GM23338 (cell line): ENCODE measurements at regions not wholly inside any gene's neighbourhood (a gene's known extent, or its start where the extent isn't known, plus 50 kb on each side); places are given as distances from the start of the nearest gene placed in this dataset.

Experiments
- ATAC-seq: fragments of 200-7000 bp; cut with Tn5 transposase; 3 replicates; pipeline ENCODE4 v1.9.1; 2020
- DNase-seq: peaks from one replicate; pipeline ENCODE4 v3.0.0-alpha.2; 2015; ENCODE audit warnings: low spot score
- H2AFZ ChIP-seq: fragments of 200-600 bp; sonication (generic); 2 replicates; pipeline ENCODE4 v1.8.0; 2016; ENCODE audit warnings: antibody characterized with exemption, mild to moderate bottlenecking, moderate library complexity
- H3F3A ChIP-seq: fragments of 200-600 bp; sonication (generic); replicated peaks from 2 replicates; pipeline ENCODE4 v1.8.0; 2017; ENCODE audit warnings: antibody characterized with exemption, mixed run types, low read depth
- H3K27ac ChIP-seq: fragments of 200-600 bp; sonication (generic); 2 replicates; pipeline ENCODE4 v1.6.1; 2016; ENCODE audit warnings: low read depth
- H3K27me3 ChIP-seq: fragments of 200-600 bp; sonication (generic); 2 replicates; pipeline ENCODE4 v1.8.0; 2016; ENCODE audit warnings: mild to moderate bottlenecking, mixed run types, moderate library complexity; ENCODE audit not compliant: insufficient read depth
- H3K36me3 ChIP-seq: fragments of 200-600 bp; sonication (generic); 2 replicates; pipeline ENCODE4 v1.8.0; 2016; ENCODE audit warnings: mild to moderate bottlenecking; ENCODE audit not compliant: insufficient read depth
- H3K4me1 ChIP-seq: fragments of 200-600 bp; sonication (generic); 2 replicates; pipeline ENCODE4 v1.8.0; 2016; ENCODE audit warnings: mild to moderate bottlenecking, moderate library complexity; ENCODE audit not compliant: insufficient read depth
- H3K4me2 ChIP-seq: fragments of 200-600 bp; sonication (generic); 2 replicates; pipeline ENCODE4 v1.7.1; 2017; ENCODE audit warnings: mixed run types
- H3K4me3 ChIP-seq: fragments of 200-600 bp; sonication (generic); 2 replicates; pipeline ENCODE4 v1.6.1; 2016; ENCODE audit warnings: mixed run types
- H3K79me2 ChIP-seq: fragments of 200-600 bp; sonication (generic); replicated peaks from 2 replicates; pipeline ENCODE4 v1.8.0; 2017; ENCODE audit warnings: mild to moderate bottlenecking; ENCODE audit not compliant: insufficient read depth
- H3K9me2 ChIP-seq: fragments of 200-600 bp; sonication (generic); 2 replicates; pipeline ENCODE4 v1.8.0; 2017; ENCODE audit not compliant: insufficient read depth
- H4K20me1 ChIP-seq: fragments of 200-600 bp; sonication (generic); replicated peaks from 2 replicates; pipeline ENCODE4 v1.8.0; 2017; ENCODE audit warnings: mild to moderate bottlenecking; ENCODE audit not compliant: insufficient read depth
- H3K27ac Mint-ChIP-seq: 2 replicates; pipeline ENCODE4 v1.8.0; 2020; ENCODE audit warnings: inconsistent platforms, mild to moderate bottlenecking, moderate library complexity, mixed read lengths
- H3K27me3 Mint-ChIP-seq: 3 replicates; pipeline ENCODE4 v1.8.0; 2022; ENCODE audit warnings: low read depth, mild to moderate bottlenecking, moderate library complexity, mixed read lengths, inconsistent platforms; ENCODE audit not compliant: insufficient read depth, poor library complexity
- H3K36me3 Mint-ChIP-seq: 3 replicates; pipeline ENCODE4 v1.8.0; 2021; ENCODE audit warnings: low read depth, mild to moderate bottlenecking, inconsistent platforms, moderate library complexity, mixed read lengths
- H3K4me1 Mint-ChIP-seq: 3 replicates; pipeline ENCODE4 v1.8.0; 2020; ENCODE audit warnings: mild to moderate bottlenecking, inconsistent platforms, mixed read lengths
- H3K4me3 Mint-ChIP-seq: 3 replicates; pipeline ENCODE4 v1.8.0; 2021; ENCODE audit warnings: moderate library complexity, mild to moderate bottlenecking, inconsistent platforms, mixed read lengths
- H3K9me3 Mint-ChIP-seq: 3 replicates; pipeline ENCODE4 v1.8.0; 2020; ENCODE audit warnings: moderate library complexity, mild to moderate bottlenecking, inconsistent platforms, mixed read lengths
- CREB1 ChIP-seq: fragments of 250-450 bp; sonication (Bioruptor Pico); IDR thresholded peaks from 2 replicates; pipeline ENCODE4 v1.5.0; 2020; ENCODE audit warnings: low read depth, mild to moderate bottlenecking, moderate library complexity
- EZH2 ChIP-seq: fragments of 200-600 bp; sonication (generic); IDR thresholded peaks from one replicate; pipeline ENCODE4 v1.8.0; 2017; ENCODE audit warnings: antibody characterized with exemption, mild to moderate bottlenecking, low read depth; ENCODE audit not compliant: unreplicated experiment
- EZH2phosphoT487 ChIP-seq: fragments of 200-600 bp; sonication (generic); IDR thresholded peaks from one replicate; pipeline ENCODE4 v1.8.1; 2018; ENCODE audit warnings: antibody characterized with exemption; ENCODE audit not compliant: unreplicated experiment
- JUNB ChIP-seq: IDR thresholded peaks from one replicate; pipeline ENCODE4 v1.6.1; 2016; ENCODE audit warnings: antibody characterized with exemption; ENCODE audit not compliant: unreplicated experiment
- NANOG ChIP-seq: IDR thresholded peaks from 2 replicates; pipeline ENCODE4 v1.6.1; 2016; ENCODE audit warnings: antibody characterized with exemption, borderline replicate concordance
- POLR2AphosphoS5 ChIP-seq: IDR thresholded peaks from 2 replicates; pipeline ENCODE4 v1.6.1; 2016; ENCODE audit warnings: antibody characterized with exemption, low read depth
- STAT1 ChIP-seq: IDR thresholded peaks from one replicate; pipeline ENCODE4 v1.6.1; 2016; ENCODE audit warnings: antibody characterized with exemption; ENCODE audit not compliant: unreplicated experiment
- ZNF114 ChIP-seq: fragments of 250-450 bp; sonication (Bioruptor Pico); IDR thresholded peaks from 2 replicates; pipeline ENCODE4 v1.5.0; 2020; ENCODE audit warnings: mild to moderate bottlenecking, moderate library complexity
- ZNF331 ChIP-seq: fragments of 250-450 bp; sonication (Bioruptor Pico); IDR thresholded peaks from 2 replicates; pipeline ENCODE4 v1.5.0; 2020; ENCODE audit warnings: low read depth, mild to moderate bottlenecking, moderate library complexity
- ZNF462 ChIP-seq: fragments of 250-450 bp; sonication (Bioruptor Pico); IDR thresholded peaks from 2 replicates; pipeline ENCODE4 v1.5.0; 2020; ENCODE audit warnings: mild to moderate bottlenecking, moderate library complexity
- TF ChIP-seq, protein P1 (sequence below): IDR thresholded peaks from 2 replicates; pipeline ENCODE4 v1.6.1; 2016; ENCODE audit warnings: antibody characterized with exemption
- TF ChIP-seq, protein P2 (sequence below): IDR thresholded peaks from one replicate; pipeline ENCODE4 v1.6.1; 2018; ENCODE audit warnings: antibody characterized with exemption; ENCODE audit not compliant: unreplicated experiment
- TF ChIP-seq, protein P3 (sequence below), 2 experiments: fragments of 200-600 bp in 1 of 2; sonication (generic) in 1 of 2; conservative IDR thresholded peaks; 2 replicates each; pipeline versions ENCODE4 v1.5.1 to v1.6.1; 2016 to 2017; ENCODE audit warnings: antibody characterized with exemption in 2 of 2, low read depth in 2 of 2, mild to moderate bottlenecking in 2 of 2, moderate library complexity in 1 of 2

- DNase-seq, result no peak
- TF ChIP-seq NANOG, result no peak
- TF ChIP-seq, protein P1, sequence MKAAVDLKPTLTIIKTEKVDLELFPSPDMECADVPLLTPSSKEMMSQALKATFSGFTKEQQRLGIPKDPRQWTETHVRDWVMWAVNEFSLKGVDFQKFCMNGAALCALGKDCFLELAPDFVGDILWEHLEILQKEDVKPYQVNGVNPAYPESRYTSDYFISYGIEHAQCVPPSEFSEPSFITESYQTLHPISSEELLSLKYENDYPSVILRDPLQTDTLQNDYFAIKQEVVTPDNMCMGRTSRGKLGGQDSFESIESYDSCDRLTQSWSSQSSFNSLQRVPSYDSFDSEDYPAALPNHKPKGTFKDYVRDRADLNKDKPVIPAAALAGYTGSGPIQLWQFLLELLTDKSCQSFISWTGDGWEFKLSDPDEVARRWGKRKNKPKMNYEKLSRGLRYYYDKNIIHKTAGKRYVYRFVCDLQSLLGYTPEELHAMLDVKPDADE, result no peak
- no peak for TF ChIP-seq CREB1 (CRISPR knock-in tag)
- TF ChIP-seq POLR2AphosphoS5, result no peak
- TF ChIP-seq, protein P2, sequence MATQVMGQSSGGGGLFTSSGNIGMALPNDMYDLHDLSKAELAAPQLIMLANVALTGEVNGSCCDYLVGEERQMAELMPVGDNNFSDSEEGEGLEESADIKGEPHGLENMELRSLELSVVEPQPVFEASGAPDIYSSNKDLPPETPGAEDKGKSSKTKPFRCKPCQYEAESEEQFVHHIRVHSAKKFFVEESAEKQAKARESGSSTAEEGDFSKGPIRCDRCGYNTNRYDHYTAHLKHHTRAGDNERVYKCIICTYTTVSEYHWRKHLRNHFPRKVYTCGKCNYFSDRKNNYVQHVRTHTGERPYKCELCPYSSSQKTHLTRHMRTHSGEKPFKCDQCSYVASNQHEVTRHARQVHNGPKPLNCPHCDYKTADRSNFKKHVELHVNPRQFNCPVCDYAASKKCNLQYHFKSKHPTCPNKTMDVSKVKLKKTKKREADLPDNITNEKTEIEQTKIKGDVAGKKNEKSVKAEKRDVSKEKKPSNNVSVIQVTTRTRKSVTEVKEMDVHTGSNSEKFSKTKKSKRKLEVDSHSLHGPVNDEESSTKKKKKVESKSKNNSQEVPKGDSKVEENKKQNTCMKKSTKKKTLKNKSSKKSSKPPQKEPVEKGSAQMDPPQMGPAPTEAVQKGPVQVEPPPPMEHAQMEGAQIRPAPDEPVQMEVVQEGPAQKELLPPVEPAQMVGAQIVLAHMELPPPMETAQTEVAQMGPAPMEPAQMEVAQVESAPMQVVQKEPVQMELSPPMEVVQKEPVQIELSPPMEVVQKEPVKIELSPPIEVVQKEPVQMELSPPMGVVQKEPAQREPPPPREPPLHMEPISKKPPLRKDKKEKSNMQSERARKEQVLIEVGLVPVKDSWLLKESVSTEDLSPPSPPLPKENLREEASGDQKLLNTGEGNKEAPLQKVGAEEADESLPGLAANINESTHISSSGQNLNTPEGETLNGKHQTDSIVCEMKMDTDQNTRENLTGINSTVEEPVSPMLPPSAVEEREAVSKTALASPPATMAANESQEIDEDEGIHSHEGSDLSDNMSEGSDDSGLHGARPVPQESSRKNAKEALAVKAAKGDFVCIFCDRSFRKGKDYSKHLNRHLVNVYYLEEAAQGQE, result no peak
- no peak for TF ChIP-seq STAT1
- no peak for TF ChIP-seq ZNF114 (CRISPR knock-in tag)
- TF ChIP-seq EZH2, result no peak
- no peak for TF ChIP-seq EZH2phosphoT487
- TF ChIP-seq ZNF462 (CRISPR knock-in tag), result no peak
- no peak for TF ChIP-seq ZNF331
- TF ChIP-seq, protein P3, sequence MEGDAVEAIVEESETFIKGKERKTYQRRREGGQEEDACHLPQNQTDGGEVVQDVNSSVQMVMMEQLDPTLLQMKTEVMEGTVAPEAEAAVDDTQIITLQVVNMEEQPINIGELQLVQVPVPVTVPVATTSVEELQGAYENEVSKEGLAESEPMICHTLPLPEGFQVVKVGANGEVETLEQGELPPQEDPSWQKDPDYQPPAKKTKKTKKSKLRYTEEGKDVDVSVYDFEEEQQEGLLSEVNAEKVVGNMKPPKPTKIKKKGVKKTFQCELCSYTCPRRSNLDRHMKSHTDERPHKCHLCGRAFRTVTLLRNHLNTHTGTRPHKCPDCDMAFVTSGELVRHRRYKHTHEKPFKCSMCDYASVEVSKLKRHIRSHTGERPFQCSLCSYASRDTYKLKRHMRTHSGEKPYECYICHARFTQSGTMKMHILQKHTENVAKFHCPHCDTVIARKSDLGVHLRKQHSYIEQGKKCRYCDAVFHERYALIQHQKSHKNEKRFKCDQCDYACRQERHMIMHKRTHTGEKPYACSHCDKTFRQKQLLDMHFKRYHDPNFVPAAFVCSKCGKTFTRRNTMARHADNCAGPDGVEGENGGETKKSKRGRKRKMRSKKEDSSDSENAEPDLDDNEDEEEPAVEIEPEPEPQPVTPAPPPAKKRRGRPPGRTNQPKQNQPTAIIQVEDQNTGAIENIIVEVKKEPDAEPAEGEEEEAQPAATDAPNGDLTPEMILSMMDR (conservative IDR thresholded peaks at IDR 0.05; ENCODE audit: low read depth in 2 of 2), result no peak
- TF ChIP-seq JUNB, result no peak
- no peaks in the 10 kb centered on the region; the same call in 2 of the 3 replicates for H3K9me3 Mint-ChIP-seq
Observed at GRCh38 chr2:382728-383022, 94.8 kb upstream of the ALKAL2 start.

More at GRCh38 chr2:382728-383022, 94.8 kb upstream of the ALKAL2 start:
- Histone ChIP-seq H4K20me1 (no peaks in the 10 kb centered on the region), H3K4me1 (peaks cover 12% of the 10 kb centered on the region; the same call in 1 of the 2 replicates), H3K36me3 (no peaks in the 10 kb centered on the region), H3F3A (no peaks in the 10 kb centered on the region), H3K27me3 (no peaks in the 10 kb centered on the region), H3K27ac (no peak overlapping the region), H3K9me2 (no peaks in the 10 kb centered on the region), H3K79me2 (no peaks in the 10 kb centered on the region), H2AFZ (no peak overlapping the region; the same call in 1 of the 2 replicates), H3K4me2 (no peak overlapping the region), H3K4me3 (no peak overlapping the region)
- Mint-ChIP-seq H3K4me1 (peaks cover 26% of the 10 kb centered on the region), H3K27ac (no peak overlapping the region), H3K4me3 (no peak overlapping the region), H3K36me3 (no peaks in the 10 kb centered on the region), H3K27me3 (peaks cover 12% of the 10 kb centered on the region)
- ATAC-seq, result no peak
